Endometrium (tissue), 2 donors: ENCODE measurements at regions not wholly inside any gene's neighbourhood (a gene's known extent, or its start where the extent isn't known, plus 50 kb on each side); places are given as distances from the start of the nearest gene placed in this dataset.

ENCODE experiments used
- FAIRE-seq: peaks from 2 replicates; lab custom pipeline; 2012; peaks lifted over from hg19 to GRCh38; lab: Jason Lieb, UNC
- donor health status: control.
- donor health status: control.

- FAIRE-seq: peak; percentile 79
Measured at GRCh38 chr3:90015688-90016356, 908.4 kb downstream of the EPHA3 start.

- no peak for FAIRE-seq
Measured at GRCh38 chr3:90016555-90016954, 909.1 kb downstream of the EPHA3 start.

- no peak for FAIRE-seq
Measured at GRCh38 chr3:90018779-90019178, 911.4 kb downstream of the EPHA3 start.

- no peak for FAIRE-seq
Measured at GRCh38 chr3:90025019-90025418, 917.6 kb downstream of the EPHA3 start.

- FAIRE-seq: no peak
Measured at GRCh38 chr3:90026406-90026805, 919.0 kb downstream of the EPHA3 start.

DNA sequence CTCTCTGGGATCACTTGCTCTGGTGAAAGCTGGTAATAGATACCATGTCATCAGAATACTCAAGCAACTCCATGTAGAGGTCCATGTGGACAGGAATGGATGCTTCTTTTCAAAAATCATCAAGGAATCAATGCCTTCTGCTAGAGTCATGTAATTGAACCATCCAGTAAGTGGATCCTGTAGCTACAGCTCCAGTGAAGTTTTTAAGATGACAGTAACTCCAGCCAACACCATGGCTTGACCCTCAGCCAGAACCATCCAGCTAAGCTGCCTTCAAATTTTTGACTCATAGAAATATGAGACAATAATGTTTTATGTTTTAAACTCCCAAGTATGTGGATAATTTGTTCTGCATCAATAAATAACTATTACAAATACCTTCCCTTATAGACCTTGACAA is 923.7 kb downstream of the EPHA3 start:
- no peak for FAIRE-seq

DNA sequence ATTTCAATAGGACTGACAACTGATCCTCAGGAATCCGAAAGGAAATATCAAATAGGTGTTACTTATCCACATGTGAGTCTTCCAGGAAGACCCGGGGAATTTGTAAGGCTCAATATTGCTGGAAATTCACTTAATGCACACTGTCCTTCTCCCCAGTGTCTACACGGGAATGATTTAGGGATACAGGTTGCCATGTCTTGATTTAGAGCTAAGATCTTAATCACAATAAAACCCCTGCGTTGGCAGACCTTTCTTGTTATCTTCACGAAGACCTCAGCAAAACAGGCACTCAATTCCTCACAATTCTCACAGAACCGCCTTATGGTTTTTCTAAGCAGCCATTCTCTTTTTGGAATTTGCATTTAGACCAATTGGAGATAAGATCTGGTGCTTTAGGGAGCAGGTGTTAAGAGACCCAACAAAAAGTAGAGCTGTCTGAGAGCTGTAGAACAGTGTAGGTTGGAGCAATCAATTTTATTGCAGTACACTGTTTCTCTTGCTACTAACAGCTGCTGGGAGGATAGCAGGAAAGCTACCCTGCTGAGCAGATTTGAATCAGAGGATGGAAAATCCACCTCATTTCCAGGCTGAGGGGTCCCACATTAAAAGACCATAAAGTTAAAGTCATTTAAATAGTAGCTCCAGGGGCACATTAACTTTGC is 925.7 kb downstream of the EPHA3 start:
- FAIRE-seq: no peak

GRCh38 chr3:90034038-90034437 is 926.6 kb downstream of the EPHA3 start:
- FAIRE-seq: no peak

DNA sequence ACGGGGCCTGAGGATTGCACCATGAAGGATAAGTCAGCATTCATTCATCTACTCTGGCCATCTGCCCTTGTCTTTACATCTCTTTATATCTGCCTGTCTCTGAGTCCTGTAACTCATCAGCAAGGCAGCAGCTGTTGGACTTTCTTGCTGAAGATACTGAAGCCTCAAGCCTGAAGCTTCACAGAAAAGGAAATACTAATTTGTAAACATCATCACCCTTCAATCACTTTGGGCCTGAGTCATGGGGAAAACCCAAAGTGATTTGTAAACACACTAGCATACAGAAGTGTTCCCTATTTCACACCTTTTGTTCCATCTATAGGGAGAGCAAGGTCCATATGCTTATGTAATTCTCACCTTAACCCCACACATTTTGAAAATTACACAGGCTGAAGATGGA is 928.2 kb downstream of the EPHA3 start:
- no peak for FAIRE-seq

GRCh38 chr3:90036939-90037469 is 929.6 kb downstream of the EPHA3 start:
- FAIRE-seq: no peak

- no peak for FAIRE-seq
Measured at GRCh38 chr3:90039994-90040393, 932.6 kb downstream of the EPHA3 start.

- FAIRE-seq: no peak
Measured at GRCh38 chr3:90040554-90040953, 933.1 kb downstream of the EPHA3 start.

GRCh38 chr3:90041995-90042394 is 934.6 kb downstream of the EPHA3 start:
- no peak for FAIRE-seq

- FAIRE-seq: no peak
Measured at GRCh38 chr3:90043287-90043686, 935.9 kb downstream of the EPHA3 start.

GRCh38 chr3:90044084-90044816 is 936.8 kb downstream of the EPHA3 start:
- no peak for FAIRE-seq

GRCh38 chr3:90052425-90052950 is 945.1 kb downstream of the EPHA3 start:
- FAIRE-seq: no peak

DNA sequence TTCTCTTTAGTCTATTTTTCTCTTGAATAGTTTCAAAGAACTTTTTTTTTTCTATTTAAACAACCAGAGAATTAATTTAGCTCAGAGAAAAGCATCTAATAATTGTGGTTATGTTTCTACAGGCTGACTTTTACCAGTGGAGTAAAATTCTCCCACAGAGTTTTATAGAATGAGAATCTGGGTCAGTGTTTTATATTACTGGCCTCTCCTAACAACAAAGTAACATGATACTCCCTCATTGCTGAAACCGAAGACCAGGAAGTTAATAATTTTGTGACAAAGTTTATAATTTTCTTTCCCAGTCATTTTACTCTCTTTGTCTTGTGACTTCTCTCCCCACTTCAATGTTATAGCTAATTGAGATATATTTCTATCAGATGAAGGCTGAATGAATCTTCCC is 946.9 kb downstream of the EPHA3 start:
- FAIRE-seq: peak; percentile 88

DNA sequence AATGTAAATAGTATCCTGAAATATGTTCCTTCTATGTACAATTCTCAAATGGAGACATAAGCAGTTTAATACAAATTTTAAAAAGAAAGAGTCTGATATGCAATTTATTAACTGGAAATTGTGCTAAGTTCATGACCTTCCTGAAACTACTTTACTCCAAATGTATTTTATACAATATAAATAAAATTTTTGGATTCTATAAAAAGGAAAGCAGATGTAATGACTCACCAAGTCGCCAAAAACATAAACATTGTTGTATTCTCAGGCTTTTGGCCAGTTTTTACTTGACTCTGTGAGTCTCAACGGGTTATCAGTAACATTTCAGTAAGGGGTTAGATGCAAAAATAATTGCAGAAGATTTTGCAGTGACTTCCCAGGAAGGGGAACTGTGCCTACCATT is 948.2 kb downstream of the EPHA3 start:
- FAIRE-seq: peak; percentile 62

- no peak for FAIRE-seq
Measured at GRCh38 chr3:90056281-90057032, 949.0 kb downstream of the EPHA3 start.

DNA sequence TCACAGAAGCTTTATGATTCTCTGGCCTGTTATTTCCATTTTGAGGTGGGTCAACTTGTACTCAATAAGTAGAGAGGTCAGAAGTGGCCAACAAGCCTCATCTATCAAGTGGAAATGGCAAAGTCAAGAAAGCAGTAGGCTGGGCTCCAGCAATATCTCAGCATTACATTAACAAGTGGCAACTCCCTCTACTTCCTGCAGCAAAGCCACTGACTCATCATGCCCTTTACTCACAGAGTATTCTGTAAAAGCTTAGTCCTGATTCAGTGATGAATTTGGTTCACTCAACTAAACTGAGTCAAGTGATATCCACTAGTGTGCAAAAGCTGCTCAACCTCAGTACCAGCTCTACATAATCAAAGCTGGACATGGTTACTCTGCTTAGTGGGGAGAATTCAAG is 954.6 kb downstream of the EPHA3 start:
- FAIRE-seq: no peak

- FAIRE-seq: no peak
Measured at GRCh38 chr3:90062631-90063200, 955.3 kb downstream of the EPHA3 start.

DNA sequence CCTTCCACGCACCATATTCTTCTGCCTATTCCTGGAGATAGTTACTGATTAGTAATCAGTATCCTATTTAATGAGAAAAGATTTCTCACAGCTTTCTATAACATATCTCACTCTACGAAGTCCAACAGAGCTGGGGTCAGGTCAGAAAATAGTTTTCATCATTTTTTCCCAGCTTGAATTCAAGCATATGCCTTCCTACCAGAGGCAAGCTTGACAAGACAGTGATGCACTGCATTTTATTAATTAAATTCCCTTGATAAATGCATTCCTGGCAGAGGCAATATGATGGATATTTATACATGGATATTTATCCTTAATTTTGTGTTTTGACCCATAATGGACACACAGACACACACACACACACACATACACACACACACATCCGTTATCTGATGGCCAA is 961.4 kb downstream of the EPHA3 start:
- no peak for FAIRE-seq
